HUES6 (cell line): ENCODE measurements at regions not wholly inside any gene's neighbourhood (a gene's known extent, or its start where the extent isn't known, plus 50 kb on each side); places are given as distances from the start of the nearest gene placed in this dataset.
A peak's percentile ranks its signal among the peaks of the same experiment; 100 is the strongest.

Source experiments
- H3K27ac ChIP-seq: 2 replicates; pipeline ENCODE4 v1.7.0; 2013; ENCODE audit warnings: low read depth, mild to moderate bottlenecking, low read length, inconsistent platforms
- H3K27me3 ChIP-seq: 2 replicates; pipeline ENCODE4 v1.6.1; 2013; ENCODE audit warnings: low read length; ENCODE audit not compliant: control insufficient read depth, insufficient read depth
- H3K36me3 ChIP-seq: 2 replicates; pipeline ENCODE4 v1.6.1; 2013; ENCODE audit warnings: low read length; ENCODE audit not compliant: control insufficient read depth, insufficient read depth
- H3K4me1 ChIP-seq: 2 replicates; pipeline ENCODE4 v1.6.1; 2013; ENCODE audit warnings: low read length; ENCODE audit not compliant: control insufficient read depth, insufficient read depth
- H3K4me3 ChIP-seq: 2 replicates; pipeline ENCODE4 v1.5.1; 2013; ENCODE audit warnings: low read depth, low read length
- H3K9ac ChIP-seq: one replicate; pipeline ENCODE4 v1.6.1; 2013; ENCODE audit warnings: mild to moderate bottlenecking, low read length
- H3K9me3 ChIP-seq: 2 replicates; pipeline ENCODE4 v1.6.1; 2013; ENCODE audit warnings: low read depth, low read length; ENCODE audit not compliant: control insufficient read depth, insufficient read depth

DNA sequence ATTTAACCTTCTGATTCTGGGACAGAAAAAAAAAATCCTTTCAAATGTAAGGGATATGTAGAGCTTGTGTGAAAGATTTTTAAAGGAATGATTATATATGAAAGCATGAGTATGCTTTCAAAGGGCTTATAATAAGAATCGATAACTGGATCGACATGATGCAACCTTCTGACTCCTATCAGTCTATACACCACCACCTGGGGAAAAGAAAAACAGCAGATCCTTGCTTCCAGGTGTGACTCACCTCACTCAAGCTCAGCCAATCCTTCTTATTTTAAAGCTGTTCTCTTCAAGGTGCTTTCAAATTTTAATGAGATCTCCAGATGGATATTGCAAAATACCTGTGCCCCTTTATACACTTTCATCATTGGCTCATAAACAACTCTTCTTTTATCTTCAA lies 102.1 kb upstream of the EDNRA start:
- Histone ChIP-seq H3K4me3 (no peak overlapping the region), H3K4me1 (peaks cover 10% of the 10 kb centered on the region), H3K27ac (peak overlapping the region; percentile 80), H3K27me3 (no peaks in the 10 kb centered on the region), H3K36me3 (no peaks in the 10 kb centered on the region), H3K9me3 (peaks cover 5% of the 10 kb centered on the region; the same call in 1 of the 2 replicates), H3K9ac (no peak overlapping the region)

DNA sequence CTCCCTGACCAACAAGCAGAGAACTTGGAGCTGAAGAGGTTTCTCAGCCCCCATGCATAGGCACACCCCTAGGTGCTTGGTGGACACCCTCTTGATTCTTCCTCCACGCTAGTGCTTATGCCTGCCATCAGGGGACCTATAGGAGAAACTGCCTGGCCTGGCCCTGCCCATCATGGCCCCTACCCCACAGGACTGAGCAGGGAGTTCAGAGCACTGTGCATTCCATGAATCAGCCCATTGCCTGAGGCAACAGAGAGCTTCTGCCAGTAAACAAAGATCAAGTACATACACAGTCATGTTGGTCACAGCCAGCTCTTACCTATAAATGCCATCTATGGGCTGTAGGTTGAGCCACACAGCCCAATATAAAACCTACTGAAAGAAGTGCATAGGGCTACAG lies 99.1 kb upstream of the EDNRA start:
- H3K9ac ChIP-seq, result no peak overlapping the region
- no peaks in the 10 kb centered on the region for H3K9me3 ChIP-seq
- peaks cover 10% of the 10 kb centered on the region for H3K4me1 ChIP-seq
- no peak overlapping the region for H3K27ac ChIP-seq
- H3K27me3 ChIP-seq, result no peaks in the 10 kb centered on the region
- no peak overlapping the region for H3K4me3 ChIP-seq
- no peaks in the 10 kb centered on the region for H3K36me3 ChIP-seq

DNA sequence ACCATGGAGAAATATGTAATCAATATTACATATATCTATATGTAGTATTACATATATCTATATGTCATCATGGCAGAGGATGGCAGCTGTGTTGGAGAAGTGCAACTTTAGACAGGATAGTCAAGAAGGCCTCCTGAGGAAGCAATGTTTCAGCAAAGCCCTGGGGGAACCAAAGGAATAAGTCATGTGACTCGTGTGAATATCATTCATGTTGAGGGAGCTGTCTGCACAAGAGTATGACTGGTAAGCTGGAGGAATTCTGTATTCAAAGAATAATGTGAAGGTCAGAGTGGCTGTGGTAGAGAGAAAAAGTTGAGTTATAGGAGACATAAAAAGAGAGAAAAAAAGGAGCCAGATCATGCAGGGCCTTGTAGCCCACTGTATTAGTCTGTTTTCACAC lies 92.9 kb upstream of the EDNRA start:
- Histone ChIP-seq H3K27me3 (no peaks in the 10 kb centered on the region), H3K27ac (no peak overlapping the region), H3K4me1 (no peaks in the 10 kb centered on the region), H3K36me3 (no peaks in the 10 kb centered on the region), H3K4me3 (no peak overlapping the region), H3K9me3 (no peaks in the 10 kb centered on the region), H3K9ac (no peak overlapping the region)

DNA sequence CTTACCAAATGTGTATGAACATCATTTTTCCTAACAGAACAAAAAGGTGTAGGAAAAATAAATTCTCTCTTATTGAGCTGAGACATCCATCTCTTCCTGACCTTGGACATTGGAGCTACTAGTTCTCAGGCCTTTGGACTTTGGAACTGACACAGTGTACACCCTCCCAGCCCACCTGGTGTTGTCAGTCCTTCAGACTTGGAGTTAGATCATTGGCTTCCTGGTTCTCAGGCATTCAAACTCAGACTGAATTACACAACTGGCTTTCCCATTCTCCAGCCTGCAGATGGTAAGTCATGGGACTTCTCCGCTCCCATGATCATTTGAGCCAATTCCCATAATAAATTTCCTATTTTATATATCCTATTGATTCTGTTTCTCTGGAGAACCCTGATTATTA lies 84.8 kb upstream of the EDNRA start:
- H3K4me3 ChIP-seq, result no peak overlapping the region
- no peaks in the 10 kb centered on the region for H3K4me1 ChIP-seq
- H3K27me3 ChIP-seq, result no peaks in the 10 kb centered on the region
- H3K9me3 ChIP-seq, result no peaks in the 10 kb centered on the region
- H3K27ac ChIP-seq, result no peak overlapping the region
- no peaks in the 10 kb centered on the region for H3K36me3 ChIP-seq
- no peak overlapping the region for H3K9ac ChIP-seq

DNA sequence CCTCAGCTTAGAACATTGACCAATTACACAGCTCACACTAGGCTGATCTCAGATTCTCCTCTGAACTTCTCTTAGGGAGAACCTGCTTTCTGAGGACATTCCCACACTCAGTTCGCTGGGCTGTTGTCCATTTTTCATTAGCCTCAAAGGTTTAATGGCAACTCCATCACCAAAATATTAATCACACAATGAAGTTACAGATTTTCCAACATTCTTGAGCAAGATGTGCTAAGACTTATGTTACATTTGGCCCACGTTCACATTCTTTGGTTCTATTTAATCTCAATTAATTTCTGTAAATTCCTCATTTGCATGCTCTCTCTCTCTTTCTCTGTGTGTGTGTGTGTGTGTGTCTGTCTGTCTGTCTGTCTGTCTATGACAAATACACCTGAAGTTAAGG lies 82.3 kb upstream of the EDNRA start:
- no peak overlapping the region for H3K27ac ChIP-seq

DNA sequence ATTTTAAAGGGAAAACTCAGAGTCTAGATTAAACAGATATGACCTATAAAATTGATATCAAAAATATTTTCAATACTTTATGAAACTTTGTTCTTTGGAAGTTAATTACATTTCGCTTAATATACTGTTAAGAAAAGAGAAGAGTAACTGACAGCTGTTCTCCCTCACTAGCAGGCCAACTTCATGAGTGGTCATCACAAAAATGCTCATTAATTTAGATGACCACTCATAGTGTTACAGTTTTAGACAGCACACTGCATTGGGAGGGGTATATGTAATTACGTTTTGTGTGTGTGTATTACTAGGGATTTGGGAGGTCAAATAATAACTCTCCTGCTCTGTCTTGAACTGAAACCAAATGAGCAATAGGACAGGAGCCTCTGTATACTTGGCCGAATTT lies 80.2 kb upstream of the EDNRA start:
- Histone ChIP-seq H3K9me3 (0 out of 2 replicates have a peak, but pooled peaks cover 5% of the 10 kb centered on the region), H3K27me3 (no peaks in the 10 kb centered on the region), H3K36me3 (no peaks in the 10 kb centered on the region), H3K27ac (no peak overlapping the region), H3K4me3 (no peak overlapping the region), H3K4me1 (no peaks in the 10 kb centered on the region), H3K9ac (no peak overlapping the region)

More for the DNA sequence above, 82.3 kb upstream of the EDNRA start:
- 0 out of 2 replicates have a peak, but pooled peaks cover 2% of the 10 kb centered on the region for H3K9me3 ChIP-seq
- no peak overlapping the region for H3K9ac ChIP-seq
- no peaks in the 10 kb centered on the region for H3K4me1 ChIP-seq
- no peaks in the 10 kb centered on the region for H3K27me3 ChIP-seq
- no peaks in the 10 kb centered on the region for H3K36me3 ChIP-seq
- no peak overlapping the region for H3K4me3 ChIP-seq

DNA sequence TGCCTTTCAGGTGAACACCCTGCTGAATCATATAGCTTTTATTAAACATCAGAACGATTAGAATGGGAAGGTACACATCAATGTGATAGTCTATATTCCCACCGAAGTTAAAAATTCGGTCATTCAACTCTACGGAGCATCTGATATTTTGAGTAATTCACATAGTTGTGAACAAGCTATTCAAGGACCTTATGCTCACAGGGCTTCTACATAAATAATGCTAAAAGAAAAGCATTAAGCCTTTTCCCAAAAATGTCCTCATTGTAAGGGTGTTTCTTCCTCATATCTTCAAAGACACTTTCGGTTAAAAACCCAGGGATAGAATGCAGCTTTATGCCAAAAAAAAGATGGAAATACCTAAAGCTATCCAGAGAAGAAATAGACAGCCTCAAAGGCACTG lies 79.7 kb upstream of the EDNRA start:
- H3K36me3 ChIP-seq, result no peaks in the 10 kb centered on the region
- no peak overlapping the region for H3K4me3 ChIP-seq
- no peak overlapping the region for H3K27ac ChIP-seq
- 0 out of 2 replicates have a peak, but pooled peaks cover 5% of the 10 kb centered on the region for H3K9me3 ChIP-seq
- H3K9ac ChIP-seq, result no peak overlapping the region
- no peaks in the 10 kb centered on the region for H3K27me3 ChIP-seq
- no peaks in the 10 kb centered on the region for H3K4me1 ChIP-seq

DNA sequence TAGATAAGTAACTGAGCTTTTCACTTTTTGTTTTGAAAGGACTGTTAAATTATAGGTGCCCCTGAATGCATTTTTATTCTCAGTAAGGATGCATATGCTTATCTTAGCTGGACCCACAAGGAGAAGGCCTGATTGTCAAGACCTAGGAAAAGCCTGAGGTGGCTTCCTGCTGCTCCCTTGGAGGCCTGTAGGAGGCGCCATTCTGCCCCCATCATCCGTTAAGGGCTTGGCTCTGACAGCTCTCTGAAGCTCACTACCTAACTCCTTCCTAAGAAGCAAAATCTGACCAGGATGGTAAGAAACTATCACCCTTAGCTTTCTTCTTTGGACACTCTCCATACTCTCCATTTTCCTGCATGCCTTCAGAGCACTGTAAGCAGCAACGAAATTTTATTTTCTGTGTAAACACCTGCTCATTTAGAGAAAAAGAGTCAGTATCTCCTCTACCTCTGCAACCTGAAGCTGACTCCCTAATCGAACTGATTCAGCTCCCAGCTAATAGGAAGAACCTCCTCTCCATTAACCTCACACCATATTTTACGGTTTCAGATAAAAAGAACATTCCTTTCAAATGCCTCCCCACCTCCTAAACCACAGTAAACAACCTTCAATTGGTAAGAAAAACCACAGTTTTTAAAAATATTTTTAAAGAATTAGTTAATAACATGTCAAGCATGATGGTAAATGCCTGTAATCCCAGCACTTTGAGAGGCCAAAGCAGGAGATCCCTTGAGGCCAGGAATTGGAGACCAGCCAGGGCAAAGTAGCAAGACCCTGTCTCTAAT lies 73.4 kb upstream of the EDNRA start:
- Histone ChIP-seq H3K36me3 (no peaks in the 10 kb centered on the region), H3K9me3 (0 out of 2 replicates have a peak, but pooled peaks cover 5% of the 10 kb centered on the region), H3K4me1 (no peaks in the 10 kb centered on the region), H3K4me3 (no peak overlapping the region), H3K27me3 (no peaks in the 10 kb centered on the region), H3K27ac (no peak overlapping the region), H3K9ac (no peak overlapping the region)

DNA sequence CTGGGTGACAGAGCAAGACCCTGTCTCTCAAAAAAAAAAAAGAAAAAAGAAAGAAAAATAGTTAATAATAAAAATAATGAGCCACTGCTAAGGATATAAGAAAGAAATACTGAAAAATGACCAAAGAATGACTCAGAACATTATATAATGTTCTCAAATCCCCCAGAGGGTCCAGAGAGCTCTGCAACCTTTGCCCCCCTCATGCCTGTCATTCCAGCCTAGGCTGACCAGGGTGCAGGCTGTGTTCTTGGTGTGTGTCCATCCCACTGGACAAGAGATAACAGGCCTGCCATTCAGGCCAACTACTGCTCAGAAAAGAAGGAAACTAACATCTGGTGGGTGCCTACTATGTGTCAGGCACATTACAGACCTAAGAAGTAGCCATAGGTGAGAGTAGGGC lies 72.7 kb upstream of the EDNRA start:
- H3K36me3 ChIP-seq, result no peaks in the 10 kb centered on the region
- H3K9me3 ChIP-seq, result 0 out of 2 replicates have a peak, but pooled peaks cover 5% of the 10 kb centered on the region
- no peak overlapping the region for H3K4me3 ChIP-seq
- no peak overlapping the region for H3K27ac ChIP-seq
- H3K4me1 ChIP-seq, result no peaks in the 10 kb centered on the region
- no peaks in the 10 kb centered on the region for H3K27me3 ChIP-seq
- no peak overlapping the region for H3K9ac ChIP-seq

DNA sequence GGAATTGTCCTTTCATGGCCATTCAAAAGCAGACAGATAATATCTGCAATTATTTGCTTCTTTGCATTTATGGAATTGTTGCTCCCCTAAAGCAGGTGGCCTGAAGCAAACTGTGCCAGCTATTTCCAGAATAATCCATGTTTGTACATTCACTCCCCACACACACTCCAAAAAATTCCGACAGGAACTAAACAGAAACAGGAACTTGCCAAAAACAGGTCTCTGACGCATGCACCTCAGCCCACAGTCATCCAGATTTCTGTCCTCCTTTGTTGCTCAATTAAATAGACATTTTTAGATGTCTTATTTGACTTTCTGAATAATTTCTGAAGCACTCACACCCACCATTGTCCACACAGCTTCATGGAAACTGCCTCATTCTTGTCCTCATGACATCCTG lies 71.5 kb upstream of the EDNRA start:
- H3K9ac ChIP-seq, result no peak overlapping the region
- H3K36me3 ChIP-seq, result no peaks in the 10 kb centered on the region
- no peaks in the 10 kb centered on the region for H3K27me3 ChIP-seq
- no peaks in the 10 kb centered on the region for H3K9me3 ChIP-seq
- no peak overlapping the region for H3K4me3 ChIP-seq
- H3K27ac ChIP-seq, result no peak overlapping the region
- no peaks in the 10 kb centered on the region for H3K4me1 ChIP-seq

DNA sequence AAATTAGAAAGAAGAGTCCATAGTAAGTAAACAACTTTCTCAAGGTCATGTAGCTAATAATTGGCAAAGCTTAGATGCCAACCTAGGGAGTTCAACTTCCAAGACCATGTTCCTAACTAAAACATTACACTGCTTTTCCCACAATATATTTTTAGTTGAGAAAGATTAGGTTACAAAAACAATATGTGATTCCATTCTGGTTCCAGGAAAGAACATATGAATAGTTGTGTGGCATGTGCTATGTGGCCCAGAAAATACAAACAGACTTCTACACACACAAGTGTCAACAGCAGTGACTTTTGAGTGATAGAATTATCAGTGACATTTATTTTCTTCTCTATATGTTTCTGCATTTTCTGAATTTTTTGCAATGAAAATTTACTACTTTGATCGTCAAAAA lies 62.7 kb upstream of the EDNRA start:
- Histone ChIP-seq H3K36me3 (no peaks in the 10 kb centered on the region), H3K27ac (no peak overlapping the region), H3K9ac (no peak overlapping the region), H3K9me3 (no peaks in the 10 kb centered on the region), H3K27me3 (no peaks in the 10 kb centered on the region), H3K4me1 (no peaks in the 10 kb centered on the region), H3K4me3 (no peak overlapping the region)
